Activated CD4-positive, alpha-beta memory T cell treated with anti-CD3 and anti-CD28 coated beads for 36 hours (primary cell): ENCODE measurements at regions not wholly inside any gene's neighbourhood (a gene's known extent, or its start where the extent isn't known, plus 50 kb on each side); places are given as distances from the start of the nearest gene placed in this dataset.
"Not testable (repeated sequence)": the region's sequence is repeated elsewhere in the genome, so short reads cannot be mapped to it uniquely, and the experiment has no call there.

Experiments used
- CTCF ChIA-PET: fragments of 350-600 bp; sonication (Branson Sonifier 250); formaldehyde crosslinking; loops from one replicate; lab custom pipeline; 2021; ENCODE audit warnings: antibody characterized with exemption, inconsistent platforms; lab: Charles Lee
- POLR2A ChIA-PET: fragments of 350-600 bp; sonication (Branson Sonifier 250); formaldehyde crosslinking; loops from one replicate; lab custom pipeline; 2021; ENCODE audit warnings: antibody characterized with exemption; lab: Charles Lee
- DNase-seq: peaks from one replicate; pipeline ENCODE4 v3.0.0-alpha.2; 2020
- H3K27ac Mint-ChIP-seq: one replicate; pipeline ENCODE4 v1.8.0; 2021; ENCODE audit warnings: mixed read lengths
- H3K27me3 Mint-ChIP-seq: one replicate; pipeline ENCODE4 v1.8.0; 2021; ENCODE audit warnings: mixed read lengths
- H3K36me3 Mint-ChIP-seq: one replicate; pipeline ENCODE4 v1.8.0; 2021; ENCODE audit warnings: mixed read lengths
- H3K4me1 Mint-ChIP-seq: one replicate; pipeline ENCODE4 v1.8.0; 2021; ENCODE audit warnings: low read depth, mixed read lengths
- H3K4me3 Mint-ChIP-seq: one replicate; pipeline ENCODE4 v1.8.0; 2021; ENCODE audit warnings: mild to moderate bottlenecking, mixed read lengths
- H3K9me3 Mint-ChIP-seq: one replicate; pipeline ENCODE4 v1.8.0; 2021; ENCODE audit warnings: mixed read lengths
- intact Hi-C: fragments of 100-400 bp; cut with micrococcal nuclease; formaldehyde crosslinking; loops from one replicate; pipeline ENCODE4 v1.15.1; 2023

DNA sequence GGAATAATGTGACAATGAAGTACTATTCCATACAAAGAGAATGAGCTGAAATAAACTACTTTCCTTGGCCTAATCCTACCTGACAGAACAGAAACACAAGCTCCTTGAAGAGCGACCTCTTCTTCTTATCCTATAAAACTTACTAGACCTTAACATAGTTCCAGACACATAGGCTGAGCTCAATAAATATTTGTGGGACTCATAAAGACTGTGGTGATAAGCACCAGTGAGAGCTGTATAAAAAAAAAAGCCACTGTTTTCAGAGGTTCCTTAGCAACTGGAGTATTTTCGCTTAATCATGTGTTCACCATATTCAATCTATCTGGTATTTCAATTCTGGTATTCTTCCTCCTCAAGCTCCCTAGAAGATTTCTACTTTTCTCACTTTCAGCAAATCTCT lies 1129.6 kb downstream of the STPG2 start:
- POLR2A ChIA-PET = interaction anchor here (0.6 kb wide), 1 partner anchor 1027 kb away, joined by 4 read pairs; no protein-coding TSS in a partner anchor
- no peaks in the 10 kb centered on the region for H3K9me3 Mint-ChIP-seq
- DNase-seq = no peak

DNA sequence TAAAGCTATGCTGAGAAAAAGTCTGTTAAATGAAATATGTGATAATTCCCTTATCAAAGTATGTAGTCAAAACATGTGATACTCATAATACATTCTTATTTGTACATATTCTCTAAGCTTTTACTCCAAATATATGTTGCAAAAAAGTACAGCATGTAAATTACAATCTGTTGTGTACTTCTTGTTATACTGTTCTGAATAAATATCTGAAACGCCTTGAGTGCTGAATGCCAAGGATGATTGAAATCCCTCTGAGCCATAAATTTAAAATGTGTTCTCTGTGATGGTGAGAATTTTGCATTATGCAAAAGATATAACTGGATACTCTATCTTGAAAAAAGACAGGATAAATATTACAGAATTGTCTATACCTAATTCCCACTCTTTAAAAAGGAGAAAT lies 1128.0 kb downstream of the STPG2 start:
- H3K9me3 Mint-ChIP-seq = no peaks in the 10 kb centered on the region
- ChIA-PET POLR2A (no interaction called here), CTCF (no interaction called here)
- no peak overlapping the region for H3K4me3 Mint-ChIP-seq
- H3K27me3 Mint-ChIP-seq = no peaks in the 10 kb centered on the region
- no peak overlapping the region for H3K27ac Mint-ChIP-seq
- H3K4me1 Mint-ChIP-seq = no peaks in the 10 kb centered on the region
- no peaks in the 10 kb centered on the region for H3K36me3 Mint-ChIP-seq
- intact Hi-C loops = no loop called here
- DNase-seq = no peak

More for the DNA sequence above, 1129.6 kb downstream of the STPG2 start:
- intact Hi-C loops = no loop called here
- H3K36me3 Mint-ChIP-seq = no peaks in the 10 kb centered on the region
- H3K4me3 Mint-ChIP-seq = no peak overlapping the region
- no peak overlapping the region for H3K27ac Mint-ChIP-seq
- no peaks in the 10 kb centered on the region for H3K4me1 Mint-ChIP-seq
- CTCF ChIA-PET = no interaction called here
- no peaks in the 10 kb centered on the region for H3K27me3 Mint-ChIP-seq

DNA sequence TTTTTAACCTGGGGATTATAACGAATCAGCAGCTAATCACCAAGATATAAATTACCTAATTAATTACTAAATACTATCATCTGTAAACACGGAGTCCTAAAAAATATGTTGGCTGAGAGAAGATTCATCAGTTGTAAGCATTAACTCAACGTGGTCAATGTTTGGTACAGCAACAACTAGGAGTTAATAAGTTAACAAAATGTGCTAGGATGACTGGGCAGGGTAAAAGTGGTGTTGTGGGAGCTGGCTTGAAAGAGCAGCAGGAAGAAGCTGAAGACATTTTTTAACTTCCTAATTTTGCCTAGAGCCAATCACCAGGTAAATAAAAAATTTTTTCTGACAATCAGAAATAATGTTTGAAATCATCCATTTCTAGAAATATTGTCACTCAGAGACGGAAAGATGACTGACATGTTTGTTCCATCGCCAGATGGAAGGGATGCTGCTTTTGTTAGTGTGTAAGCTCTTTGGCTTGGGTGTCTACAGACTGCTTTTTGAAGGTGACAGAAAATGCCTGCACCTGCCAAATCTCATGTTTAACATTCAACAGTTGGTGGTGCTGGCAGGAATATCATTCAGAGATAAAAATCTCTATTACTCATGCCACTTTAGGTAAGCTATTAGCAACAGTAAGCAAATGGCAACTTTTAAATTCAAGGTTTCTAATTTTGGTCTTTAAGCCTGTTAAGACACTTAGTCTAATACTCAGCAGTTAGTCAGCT lies 1126.9 kb downstream of the STPG2 start:
- H3K9me3 Mint-ChIP-seq = no peaks in the 10 kb centered on the region
- H3K4me1 Mint-ChIP-seq = no peaks in the 10 kb centered on the region
- CTCF ChIA-PET = no interaction called here
- DNase-seq = no peak
- no peak overlapping the region for H3K27ac Mint-ChIP-seq
- intact Hi-C loops = no loop called here
- no peak overlapping the region for H3K4me3 Mint-ChIP-seq
- POLR2A ChIA-PET = no interaction called here
- no peaks in the 10 kb centered on the region for H3K36me3 Mint-ChIP-seq
- no peaks in the 10 kb centered on the region for H3K27me3 Mint-ChIP-seq

DNA sequence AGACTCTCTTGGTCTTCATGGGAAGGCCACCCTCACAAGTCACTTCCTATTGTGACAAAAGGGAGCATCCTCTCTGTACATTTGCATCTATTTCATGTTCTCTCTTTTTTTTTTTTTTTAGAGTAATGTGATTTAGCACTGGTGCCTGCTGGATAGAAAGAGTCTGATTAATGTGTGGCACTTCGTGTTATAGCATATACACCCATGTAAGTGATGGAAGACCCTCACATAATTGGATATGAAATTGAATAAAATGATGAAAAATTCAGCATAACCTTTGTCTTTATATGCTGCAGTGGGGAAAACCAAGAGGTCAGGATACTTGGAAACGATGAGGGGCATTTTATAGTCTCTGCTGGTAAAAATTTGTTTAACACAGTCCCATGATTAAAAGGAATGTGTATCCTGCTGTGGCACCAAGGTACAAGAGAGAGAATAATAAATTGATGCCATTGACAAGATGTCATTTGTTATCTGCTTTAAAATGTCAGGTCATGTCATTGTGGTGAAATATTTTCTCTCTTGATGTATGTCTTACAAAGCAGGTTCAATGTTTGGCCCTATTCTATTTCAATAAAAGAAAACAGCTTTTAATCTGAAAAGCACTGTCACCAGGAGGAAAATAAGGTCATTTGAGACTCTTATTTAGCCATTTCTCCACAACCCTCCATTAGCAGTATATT lies 1115.4 kb downstream of the STPG2 start:
- CTCF ChIA-PET = no interaction called here
- DNase-seq = no peak
- no peaks in the 10 kb centered on the region for H3K4me1 Mint-ChIP-seq
- POLR2A ChIA-PET = no interaction called here
- no peak overlapping the region for H3K4me3 Mint-ChIP-seq
- H3K9me3 Mint-ChIP-seq = peaks cover 2% of the 10 kb centered on the region
- H3K36me3 Mint-ChIP-seq = no peaks in the 10 kb centered on the region
- intact Hi-C loops = no loop called here
- H3K27me3 Mint-ChIP-seq = no peaks in the 10 kb centered on the region
- H3K27ac Mint-ChIP-seq = no peak overlapping the region

DNA sequence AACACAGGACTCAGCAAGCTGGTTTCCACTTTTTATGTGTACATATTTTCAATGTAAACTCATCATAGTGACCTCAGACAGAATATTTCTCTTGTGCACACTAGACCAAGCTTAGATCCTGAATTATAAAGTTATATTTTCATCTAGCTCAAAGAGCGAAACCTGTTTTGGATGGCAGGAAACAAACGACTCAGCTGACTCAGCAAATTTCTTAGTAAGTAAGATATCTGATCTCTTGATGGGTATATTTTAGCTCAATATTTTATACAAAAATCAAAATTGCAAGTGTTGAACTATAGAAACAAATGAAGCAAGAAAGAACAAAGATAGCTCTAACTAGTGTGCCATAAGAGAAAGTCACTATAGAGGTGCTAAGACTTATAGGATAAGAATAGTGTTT lies 1114.5 kb downstream of the STPG2 start:
- Mint-ChIP-seq H3K27ac (no peak overlapping the region), H3K36me3 (no peaks in the 10 kb centered on the region), H3K9me3 (peaks cover 2% of the 10 kb centered on the region), H3K27me3 (no peaks in the 10 kb centered on the region), H3K4me3 (no peak overlapping the region), H3K4me1 (no peaks in the 10 kb centered on the region)
- ChIA-PET CTCF (no interaction called here), POLR2A (no interaction called here)
- intact Hi-C loops = no loop called here
- DNase-seq = no peak

DNA sequence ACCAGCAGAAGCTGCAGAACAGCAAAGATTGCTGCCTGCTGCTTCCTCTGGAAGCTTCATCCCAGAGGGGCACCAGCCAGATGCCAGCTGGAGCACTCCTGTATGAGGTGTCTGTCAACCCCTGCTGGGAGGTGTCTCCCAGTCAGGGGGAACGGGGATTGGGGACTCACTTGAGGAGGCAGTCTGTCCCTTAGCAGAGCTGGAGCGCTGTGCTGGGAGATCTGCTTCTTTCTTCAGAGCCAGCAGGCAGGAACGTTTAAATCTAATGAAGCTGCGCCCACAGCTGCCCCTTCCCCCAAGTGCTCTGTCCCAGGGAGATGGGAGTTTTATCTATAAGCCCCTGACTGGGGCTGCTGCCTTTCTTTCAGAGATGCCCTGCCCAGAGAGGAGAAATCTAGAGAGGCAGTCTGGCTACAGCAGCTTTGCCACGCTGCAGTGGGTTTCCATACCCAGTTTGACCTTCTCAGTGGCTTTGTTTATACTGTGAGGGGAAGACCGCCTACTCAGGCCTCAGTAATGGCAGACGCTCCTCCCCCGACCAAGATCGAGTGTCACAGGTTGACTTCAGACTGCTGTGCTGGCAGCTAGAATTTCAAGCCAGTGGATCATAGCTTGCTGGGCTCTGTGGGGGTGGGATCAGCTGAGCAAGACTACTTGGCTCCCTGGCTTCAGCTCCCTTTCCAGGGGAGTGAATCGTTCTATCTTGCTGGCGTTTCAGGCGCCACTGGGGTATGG lies 1105.7 kb downstream of the STPG2 start:
- POLR2A ChIA-PET, DNase-seq, intact Hi-C loops, H3K27ac Mint-ChIP-seq, H3K4me3 Mint-ChIP-seq, CTCF ChIA-PET, H3K27me3 Mint-ChIP-seq, H3K36me3 Mint-ChIP-seq, H3K9me3 Mint-ChIP-seq, H3K4me1 Mint-ChIP-seq: not testable (repeated sequence)

DNA sequence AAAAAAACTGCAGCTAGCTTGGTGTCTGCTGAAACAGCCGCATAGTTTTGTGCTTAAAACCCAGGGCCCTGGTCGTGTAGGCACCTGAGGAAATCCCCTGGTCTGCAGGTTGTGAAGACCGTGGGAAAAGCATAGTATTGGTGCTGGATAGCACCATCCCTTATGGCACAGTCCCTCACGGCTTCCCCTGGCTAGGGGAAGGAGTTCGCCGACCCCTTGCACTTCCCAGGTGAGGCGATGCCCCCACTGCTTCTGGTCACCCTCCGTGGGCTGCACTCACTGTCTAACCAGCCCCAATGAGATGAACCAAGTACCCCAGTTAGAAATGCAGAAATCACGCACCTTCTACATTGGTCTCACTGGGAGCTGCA lies 1105.1 kb downstream of the STPG2 start:
- no peak for DNase-seq
- ChIA-PET CTCF (no interaction called here), POLR2A (no interaction called here)
- intact Hi-C loops = no loop called here
- Mint-ChIP-seq H3K36me3 (no peaks in the 10 kb centered on the region), H3K4me3 (no peak overlapping the region), H3K4me1 (no peaks in the 10 kb centered on the region), H3K27ac (no peak overlapping the region), H3K27me3 (no peaks in the 10 kb centered on the region), H3K9me3 (no peaks in the 10 kb centered on the region)

DNA sequence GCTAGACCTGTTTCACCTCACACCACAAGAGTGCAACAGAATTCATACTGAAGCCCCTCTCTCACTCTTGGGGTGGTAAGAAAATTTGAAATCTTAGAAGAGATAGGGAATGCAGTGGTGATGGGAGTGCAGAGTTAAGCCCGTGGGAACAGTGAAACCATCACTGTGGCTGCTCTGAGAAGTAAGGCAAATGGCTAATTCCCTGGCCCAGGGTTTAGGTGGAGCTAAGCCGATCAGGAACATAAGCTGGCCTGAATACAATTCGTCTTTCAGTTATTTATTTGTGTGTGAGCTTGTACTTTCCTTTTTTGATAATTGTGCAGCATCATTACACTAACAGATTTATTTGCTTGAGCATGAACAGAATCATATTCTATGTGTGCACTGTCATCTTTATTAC lies 1070.6 kb downstream of the STPG2 start:
- intact Hi-C loops = no loop called here
- no peaks in the 10 kb centered on the region for H3K9me3 Mint-ChIP-seq
- H3K4me1 Mint-ChIP-seq = no peaks in the 10 kb centered on the region
- H3K27me3 Mint-ChIP-seq = no peaks in the 10 kb centered on the region
- ChIA-PET POLR2A (no interaction called here), CTCF (no interaction called here)
- DNase-seq = no peak
- no peak overlapping the region for H3K4me3 Mint-ChIP-seq
- H3K27ac Mint-ChIP-seq = no peak overlapping the region
- H3K36me3 Mint-ChIP-seq = no peaks in the 10 kb centered on the region

DNA sequence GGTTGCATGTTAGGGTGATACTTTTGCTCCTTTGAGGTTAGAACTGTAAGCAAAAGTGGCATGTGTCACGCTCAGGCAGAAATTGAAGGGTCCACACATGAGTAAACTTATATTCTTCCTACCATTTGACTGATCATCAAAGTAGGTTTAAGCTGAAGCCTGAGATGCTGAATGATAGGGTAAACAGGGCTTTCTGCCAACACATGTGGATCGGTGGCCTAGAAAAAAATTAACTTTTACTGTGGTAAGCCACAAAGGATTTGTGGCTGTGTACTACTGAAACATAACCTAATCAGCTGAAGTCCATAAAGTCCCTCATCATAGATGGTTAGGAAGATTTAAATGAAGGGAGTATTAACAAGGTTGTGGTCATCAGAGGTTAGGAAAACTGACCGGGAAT lies 1070.1 kb downstream of the STPG2 start:
- H3K9me3 Mint-ChIP-seq = no peaks in the 10 kb centered on the region
- H3K4me1 Mint-ChIP-seq = no peaks in the 10 kb centered on the region
- POLR2A ChIA-PET = no interaction called here
- H3K4me3 Mint-ChIP-seq = no peak overlapping the region
- no peaks in the 10 kb centered on the region for H3K27me3 Mint-ChIP-seq
- H3K27ac Mint-ChIP-seq = no peak overlapping the region
- H3K36me3 Mint-ChIP-seq = no peaks in the 10 kb centered on the region
- CTCF ChIA-PET = no interaction called here
- DNase-seq = no peak
- intact Hi-C loops = no loop called here

DNA sequence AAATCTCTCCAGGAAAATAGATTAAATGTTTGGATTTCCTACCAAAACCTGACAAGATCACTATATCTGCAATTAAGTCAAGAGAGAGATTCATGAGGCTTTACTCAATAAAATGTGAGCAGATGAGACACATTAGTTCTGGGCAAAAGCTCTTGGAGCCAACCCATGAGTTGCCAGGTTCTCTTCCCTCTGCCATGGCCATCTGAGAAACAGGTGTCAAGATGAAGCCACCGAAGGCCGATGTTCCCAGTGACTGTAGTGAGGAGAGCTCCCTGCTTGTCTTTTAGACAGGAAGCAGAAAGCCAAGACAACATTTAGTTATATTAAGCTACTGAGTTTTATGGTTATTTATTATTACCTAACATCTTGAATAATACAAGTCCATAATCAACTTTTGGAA lies 1068.7 kb downstream of the STPG2 start:
- ChIA-PET CTCF (interaction anchor here (0.6 kb wide), 1 partner anchor 1682 kb away, joined by 3 read pairs; no protein-coding TSS in a partner anchor), POLR2A (no interaction called here)
- no peaks in the 10 kb centered on the region for H3K36me3 Mint-ChIP-seq
- H3K4me1 Mint-ChIP-seq = no peaks in the 10 kb centered on the region
- no peak overlapping the region for H3K4me3 Mint-ChIP-seq
- H3K9me3 Mint-ChIP-seq = no peaks in the 10 kb centered on the region
- H3K27ac Mint-ChIP-seq = no peak overlapping the region
- no peaks in the 10 kb centered on the region for H3K27me3 Mint-ChIP-seq
- intact Hi-C loops = no loop called here
- no peak for DNase-seq

DNA sequence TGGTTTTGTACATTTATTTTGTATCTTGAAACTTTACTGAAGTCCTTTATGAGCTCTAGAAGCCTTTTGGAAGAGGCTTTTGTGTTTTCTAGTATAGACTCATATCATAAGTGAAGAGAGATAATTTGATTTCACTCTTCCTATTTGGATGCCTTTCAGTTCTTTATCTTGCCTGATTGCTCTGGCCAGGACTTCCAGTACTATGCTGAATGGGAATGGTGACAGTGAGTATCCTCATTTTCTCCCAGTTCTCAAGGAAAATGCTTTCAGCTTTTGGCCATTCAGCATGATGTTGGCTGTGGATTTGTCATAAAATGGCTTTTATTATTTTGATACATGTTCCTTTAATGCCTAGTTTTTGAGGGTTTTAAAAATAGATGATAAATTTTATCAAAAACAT lies 1061.3 kb downstream of the STPG2 start:
- ChIA-PET CTCF (no interaction called here), POLR2A (no interaction called here)
- intact Hi-C loops = no loop called here
- H3K4me1 Mint-ChIP-seq = no peaks in the 10 kb centered on the region
- no peak overlapping the region for H3K4me3 Mint-ChIP-seq
- no peaks in the 10 kb centered on the region for H3K27me3 Mint-ChIP-seq
- H3K9me3 Mint-ChIP-seq = no peaks in the 10 kb centered on the region
- no peaks in the 10 kb centered on the region for H3K36me3 Mint-ChIP-seq
- DNase-seq = no peak
- H3K27ac Mint-ChIP-seq = no peak overlapping the region

DNA sequence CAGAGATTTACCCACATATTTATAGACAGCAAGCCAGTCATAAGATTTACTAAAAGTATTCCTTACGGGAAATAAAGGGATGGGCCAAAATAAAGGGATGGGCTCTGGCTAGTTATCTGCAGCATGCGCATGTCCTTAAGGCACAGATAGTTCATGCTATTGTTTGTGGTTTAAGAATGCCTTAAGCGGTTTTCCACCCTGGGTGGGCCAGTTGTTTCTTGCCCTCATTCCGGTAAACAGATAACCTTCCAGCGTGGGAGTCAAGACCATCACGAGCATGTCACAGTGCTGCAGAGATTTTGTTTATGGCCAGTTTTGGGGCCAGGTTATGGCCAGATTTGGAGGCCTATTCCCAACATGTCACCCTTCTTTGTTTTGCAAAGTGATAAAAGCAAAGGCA lies 1046.2 kb downstream of the STPG2 start:
- H3K4me3 Mint-ChIP-seq, H3K4me1 Mint-ChIP-seq, H3K36me3 Mint-ChIP-seq, intact Hi-C loops, H3K9me3 Mint-ChIP-seq, H3K27me3 Mint-ChIP-seq, POLR2A ChIA-PET, H3K27ac Mint-ChIP-seq, DNase-seq: not testable (repeated sequence)
- CTCF ChIA-PET = interaction anchor here (0.6 kb wide), 1 partner anchor 1952 kb away, joined by 3 read pairs; no protein-coding TSS in a partner anchor
